ENCODE measurements at regions not wholly inside any gene's neighbourhood (a gene's known extent, or its start where the extent isn't known, plus 50 kb on each side); places are given as distances from the start of the nearest gene placed in this dataset.

- TF ChIP-seq, protein P1, sequence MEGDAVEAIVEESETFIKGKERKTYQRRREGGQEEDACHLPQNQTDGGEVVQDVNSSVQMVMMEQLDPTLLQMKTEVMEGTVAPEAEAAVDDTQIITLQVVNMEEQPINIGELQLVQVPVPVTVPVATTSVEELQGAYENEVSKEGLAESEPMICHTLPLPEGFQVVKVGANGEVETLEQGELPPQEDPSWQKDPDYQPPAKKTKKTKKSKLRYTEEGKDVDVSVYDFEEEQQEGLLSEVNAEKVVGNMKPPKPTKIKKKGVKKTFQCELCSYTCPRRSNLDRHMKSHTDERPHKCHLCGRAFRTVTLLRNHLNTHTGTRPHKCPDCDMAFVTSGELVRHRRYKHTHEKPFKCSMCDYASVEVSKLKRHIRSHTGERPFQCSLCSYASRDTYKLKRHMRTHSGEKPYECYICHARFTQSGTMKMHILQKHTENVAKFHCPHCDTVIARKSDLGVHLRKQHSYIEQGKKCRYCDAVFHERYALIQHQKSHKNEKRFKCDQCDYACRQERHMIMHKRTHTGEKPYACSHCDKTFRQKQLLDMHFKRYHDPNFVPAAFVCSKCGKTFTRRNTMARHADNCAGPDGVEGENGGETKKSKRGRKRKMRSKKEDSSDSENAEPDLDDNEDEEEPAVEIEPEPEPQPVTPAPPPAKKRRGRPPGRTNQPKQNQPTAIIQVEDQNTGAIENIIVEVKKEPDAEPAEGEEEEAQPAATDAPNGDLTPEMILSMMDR (IDR thresholded peaks at IDR 0.05) = no peak
- TF ChIP-seq EP300 (IDR thresholded peaks at IDR 0.05; ENCODE audit: low read depth) = no peak
Observed at GRCh38 chr12:87290505-87290904, 738.7 kb downstream of the C12orf50 start.

All from transverse colon (tissue), 3 donors.